Transverse colon (tissue), 4 donors: ENCODE measurements at regions not wholly inside any gene's neighbourhood (a gene's known extent, or its start where the extent isn't known, plus 50 kb on each side); places are given as distances from the start of the nearest gene placed in this dataset.

Source experiments
- CTCF ChIP-seq, 5 experiments: fragments of 200-600 bp in 3 of 5; fragments of 450-650 bp in 2 of 5; sonication (generic) in 3 of 5; IDR thresholded peaks; 1 replicate in 2 of 5; 2 replicates in 3 of 5; pipeline ENCODE4 v1.5.1; 2016 to 2017; ENCODE audit warnings: antibody characterized with exemption in 5 of 5, inconsistent platforms in 3 of 5, mild to moderate bottlenecking in 2 of 5, moderate library complexity in 1 of 5
- EP300 ChIP-seq: sonication (generic); formaldehyde crosslinking; IDR thresholded peaks from one replicate; pipeline ENCODE4 v1.6.1; 2017; ENCODE audit warnings: antibody characterized with exemption, low read depth
- POLR2A ChIP-seq: fragments of 450-650 bp; IDR thresholded peaks from one replicate; pipeline ENCODE4 v1.6.1; 2016; ENCODE audit warnings: antibody characterized with exemption, mild to moderate bottlenecking, moderate library complexity
- POLR2AphosphoS5 ChIP-seq, 3 donors: sonication (generic); formaldehyde crosslinking; IDR thresholded peaks; one replicate each; pipeline ENCODE4 v1.6.1; 2016; ENCODE audit warnings: antibody characterized with exemption in 3 of 3

GRCh38 chr3:151675858-151676615 lies 57.7 kb upstream of the AADACL2 start:
- TF ChIP-seq CTCF (IDR thresholded peaks at IDR 0.05) = no peak
- no peak for TF ChIP-seq POLR2AphosphoS5 (IDR thresholded peaks at IDR 0.05)
- no peak for TF ChIP-seq POLR2A
- no peak for TF ChIP-seq EP300
